HCT116 (cell line): ENCODE measurements at regions not wholly inside any gene's neighbourhood (a gene's known extent, or its start where the extent isn't known, plus 50 kb on each side); places are given as distances from the start of the nearest gene placed in this dataset.
"Not testable (repeated sequence)": the region's sequence is repeated elsewhere in the genome, so short reads cannot be mapped to it uniquely, and the experiment has no call there.

Experiments
- ATAC-seq: fragments of 200-7000 bp; cut with Tn5 transposase; 2 replicates; pipeline ENCODE4 v1.9.1; 2020; ENCODE audit warnings: mild to moderate bottlenecking, moderate library complexity
- BruUV-seq: library from RNA; stranded (reverse); fragments of 400-500 nt; replicated peaks from 2 replicates; lab custom pipeline; 2021; lab: Mats Ljungman, UMichigan
- CTCF ChIA-PET: fragments of 300-600 bp; sonication (Branson Sonifier 250); formaldehyde crosslinking; loops from one replicate; lab custom pipeline; 2021; ENCODE audit warnings: antibody characterized with exemption; lab: Charles Lee
- POLR2A ChIA-PET: fragments of 300-600, 350-600 bp; sonication (Branson Sonifier 250); formaldehyde crosslinking; loops from one replicate; lab custom pipeline; 2021; ENCODE audit warnings: antibody characterized with exemption; lab: Charles Lee
- RAD21 ChIA-PET, 2 experiments: fragments of 300-600 bp; sonication (Branson Sonifier 250); formaldehyde crosslinking; loops; one replicate each; lab custom pipeline; 2023; ENCODE audit warnings: low total read pairs in 2 of 2; ENCODE audit not compliant: uncharacterized antibody in 2 of 2, unreplicated experiment in 2 of 2, low non-redundant PET in 1 of 2; lab: Charles Lee
- DNase-seq: peaks from one replicate; pipeline ENCODE4 v3.0.0-alpha.2; 2010; ENCODE audit warnings: low read depth, low spot score
- H2AFZ ChIP-seq: fragments of 200-600 bp; shearing (Covaris generic), sonication (generic); 2 replicates; pipeline ENCODE4 v1.6.1; 2017; ENCODE audit warnings: low read depth, mixed run types, mixed read lengths, antibody characterized with exemption, low read length; ENCODE audit not compliant: poor library complexity, severe bottlenecking
- H3K27ac ChIP-seq: 2 replicates; pipeline ENCODE4 v1.5.1; 2012; ENCODE audit warnings: low read depth, low read length
- H3K27me3 ChIP-seq: fragments of 200-600 bp; sonication (generic); 2 replicates; pipeline ENCODE4 v1.6.1; 2016; ENCODE audit warnings: mixed run types, low read length, mixed read lengths; ENCODE audit not compliant: insufficient read depth
- H3K36me3 ChIP-seq, 2 experiments: fragments of 200-500 bp in 1 of 2; fragments of 200-600 bp in 1 of 2; sonication (Bioruptor generic) in 1 of 2; sonication (generic) in 1 of 2; 2 replicates each; pipeline versions ENCODE4 v1.5.1 to v1.6.1; 2014 to 2016; ENCODE audit warnings: low read length in 2 of 2, inconsistent platforms in 1 of 2, mixed read lengths in 1 of 2, mixed run types in 1 of 2; ENCODE audit not compliant: insufficient read depth in 2 of 2, control insufficient read depth in 1 of 2
- H3K4me1 ChIP-seq, 2 experiments: fragments of 200-600 bp in 1 of 2; sonication (generic) in 1 of 2; 2 replicates each; pipeline versions ENCODE4 v1.5.1 to v1.6.1; 2012 to 2017; ENCODE audit warnings: low read length in 2 of 2, inconsistent platforms in 1 of 2, mild to moderate bottlenecking in 1 of 2, mixed read lengths in 1 of 2, mixed run types in 1 of 2, moderate library complexity in 1 of 2; ENCODE audit not compliant: insufficient read depth in 2 of 2, control insufficient read depth in 1 of 2
- H3K4me2 ChIP-seq: fragments of 200-600 bp; sonication (generic); 2 replicates; pipeline ENCODE4 v1.6.1; 2017; ENCODE audit warnings: mixed run types, low read length, mixed read lengths
- H3K4me3 ChIP-seq, 2 experiments: fragments of 200-600 bp in 1 of 2; sonication (generic) in 1 of 2; replicated peaks in 1 of 2; 2 replicates each; pipeline ENCODE4 v1.5.1; 2011 to 2016; ENCODE audit warnings: low read length in 2 of 2, control low read depth in 1 of 2, low read depth in 1 of 2, mild to moderate bottlenecking in 1 of 2, mixed read lengths in 1 of 2, mixed run types in 1 of 2
- H3K79me2 ChIP-seq: fragments of 200-600 bp; sonication (generic); 2 replicates; pipeline ENCODE4 v1.6.1; 2017; ENCODE audit warnings: mild to moderate bottlenecking, mixed run types, low read length, moderate library complexity, mixed read lengths; ENCODE audit not compliant: insufficient read depth
- H3K9ac ChIP-seq: fragments of 200-600 bp; sonication (generic); 2 replicates; pipeline ENCODE4 v1.6.1; 2016; ENCODE audit warnings: low read length, mixed read lengths
- H3K9me2 ChIP-seq: fragments of 200-600 bp; sonication (generic), shearing (Covaris generic); 2 replicates; pipeline ENCODE4 v1.6.1; 2017; ENCODE audit warnings: mixed run types, mild to moderate bottlenecking, moderate library complexity; ENCODE audit not compliant: insufficient read depth
- H3K9me3 ChIP-seq, 2 experiments: fragments of 200-500 bp in 1 of 2; fragments of 200-600 bp in 1 of 2; sonication (Bioruptor generic) in 1 of 2; sonication (generic) in 1 of 2; 2 replicates each; pipeline ENCODE4 v1.6.1; 2014 to 2017; ENCODE audit warnings: low read length in 2 of 2, mixed read lengths in 2 of 2, inconsistent platforms in 1 of 2, low read depth in 1 of 2, mild to moderate bottlenecking in 1 of 2, mixed run types in 1 of 2, moderate library complexity in 1 of 2; ENCODE audit not compliant: control insufficient read depth in 1 of 2, insufficient read depth in 1 of 2
- H4K20me1 ChIP-seq: fragments of 200-600 bp; sonication (generic), shearing (Covaris generic); 2 replicates; pipeline ENCODE4 v1.6.1; 2017; ENCODE audit warnings: mixed run types, mild to moderate bottlenecking, moderate library complexity; ENCODE audit not compliant: insufficient read depth
- EGR1 ChIP-seq: IDR thresholded peaks from 2 replicates; pipeline ENCODE4 v1.6.1; 2012; ENCODE audit warnings: low read depth
- EZH2 ChIP-seq: fragments of 200-600 bp; sonication (generic); IDR thresholded peaks from 2 replicates; pipeline ENCODE4 v1.6.1; 2017; ENCODE audit warnings: antibody characterized with exemption, mixed run types
- FOSL1 ChIP-seq: IDR thresholded peaks from 2 replicates; pipeline ENCODE4 v1.6.1; 2012; ENCODE audit warnings: low read depth
- JUND ChIP-seq: IDR thresholded peaks from 2 replicates; pipeline ENCODE4 v1.6.1; 2012
- SIN3A ChIP-seq: IDR thresholded peaks from 2 replicates; pipeline ENCODE4 v1.6.1; 2012; ENCODE audit warnings: low read depth
- SP1 ChIP-seq: IDR thresholded peaks from 2 replicates; pipeline ENCODE4 v1.6.1; 2012; ENCODE audit warnings: low read depth
- SRF ChIP-seq: IDR thresholded peaks from 2 replicates; pipeline ENCODE4 v1.6.1; 2012; ENCODE audit warnings: low read depth
- TCF7L2 ChIP-seq: IDR thresholded peaks from 2 replicates; pipeline ENCODE4 v1.7.0; 2011; ENCODE audit warnings: borderline replicate concordance, inconsistent platforms; ENCODE audit not compliant: insufficient read depth, insufficient read length; ENCODE audit errors: extremely low read depth
- YY1 ChIP-seq: IDR thresholded peaks from 2 replicates; pipeline ENCODE4 v1.6.1; 2011; ENCODE audit warnings: low read length, low read depth, moderate library complexity, mild to moderate bottlenecking; ENCODE audit not compliant: insufficient replicate concordance; ENCODE audit errors: extremely low read depth
- ZFX ChIP-seq: fragments of 450-650 bp; IDR thresholded peaks from 2 replicates; pipeline ENCODE4 v1.6.1; 2017
- intact Hi-C: fragments of 100-400 bp; cut with micrococcal nuclease; formaldehyde crosslinking; loops from 2 replicates; pipeline ENCODE4 v1.10.0; 2022
- TF ChIP-seq, protein P1 (sequence below): IDR thresholded peaks from 2 replicates; pipeline ENCODE4 v1.6.1; 2012
- TF ChIP-seq, protein P2 (sequence below): IDR thresholded peaks from 2 replicates; pipeline ENCODE4 v1.6.1; 2012
- TF ChIP-seq, protein P3 (sequence below): IDR thresholded peaks from 2 replicates; pipeline ENCODE4 v1.6.1; 2011; ENCODE audit warnings: mild to moderate bottlenecking, low read length, moderate library complexity; ENCODE audit not compliant: insufficient replicate concordance; ENCODE audit errors: extremely low read depth

DNA sequence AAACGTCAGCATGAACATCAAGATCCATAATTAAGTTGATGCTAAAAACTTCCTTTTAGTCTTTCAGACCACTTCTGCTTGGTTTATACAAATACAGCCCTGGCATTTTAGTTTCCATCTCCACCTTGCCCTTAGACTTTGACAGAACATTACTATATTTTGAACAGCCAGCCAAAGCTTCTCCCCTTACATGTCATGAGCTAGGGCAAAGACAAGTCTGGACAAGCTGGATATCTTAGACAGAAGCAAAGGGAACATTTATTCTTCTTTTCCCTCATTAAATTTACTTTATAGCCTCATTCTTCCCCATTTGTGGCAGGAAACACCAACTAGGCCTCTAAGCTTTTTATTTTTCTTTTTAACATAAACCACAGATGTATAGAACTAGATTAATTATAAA is 403.3 kb downstream of the SUCLG1 start (continued):
- TF ChIP-seq SIN3A, result no peak
- TF ChIP-seq EGR1, result no peak
- TF ChIP-seq SRF, result no peak
- TF ChIP-seq YY1, result no peak
- TF ChIP-seq, protein P1, sequence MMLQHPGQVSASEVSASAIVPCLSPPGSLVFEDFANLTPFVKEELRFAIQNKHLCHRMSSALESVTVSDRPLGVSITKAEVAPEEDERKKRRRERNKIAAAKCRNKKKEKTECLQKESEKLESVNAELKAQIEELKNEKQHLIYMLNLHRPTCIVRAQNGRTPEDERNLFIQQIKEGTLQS, result no peak
- no peak for TF ChIP-seq ZFX
- no peak for TF ChIP-seq EZH2
- TF ChIP-seq SP1, result no peak
- TF ChIP-seq JUND, result no peak
- no peak for TF ChIP-seq TCF7L2
- TF ChIP-seq, protein P2, sequence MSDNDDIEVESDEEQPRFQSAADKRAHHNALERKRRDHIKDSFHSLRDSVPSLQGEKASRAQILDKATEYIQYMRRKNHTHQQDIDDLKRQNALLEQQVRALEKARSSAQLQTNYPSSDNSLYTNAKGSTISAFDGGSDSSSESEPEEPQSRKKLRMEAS, result no peak
- TF ChIP-seq, protein P3, sequence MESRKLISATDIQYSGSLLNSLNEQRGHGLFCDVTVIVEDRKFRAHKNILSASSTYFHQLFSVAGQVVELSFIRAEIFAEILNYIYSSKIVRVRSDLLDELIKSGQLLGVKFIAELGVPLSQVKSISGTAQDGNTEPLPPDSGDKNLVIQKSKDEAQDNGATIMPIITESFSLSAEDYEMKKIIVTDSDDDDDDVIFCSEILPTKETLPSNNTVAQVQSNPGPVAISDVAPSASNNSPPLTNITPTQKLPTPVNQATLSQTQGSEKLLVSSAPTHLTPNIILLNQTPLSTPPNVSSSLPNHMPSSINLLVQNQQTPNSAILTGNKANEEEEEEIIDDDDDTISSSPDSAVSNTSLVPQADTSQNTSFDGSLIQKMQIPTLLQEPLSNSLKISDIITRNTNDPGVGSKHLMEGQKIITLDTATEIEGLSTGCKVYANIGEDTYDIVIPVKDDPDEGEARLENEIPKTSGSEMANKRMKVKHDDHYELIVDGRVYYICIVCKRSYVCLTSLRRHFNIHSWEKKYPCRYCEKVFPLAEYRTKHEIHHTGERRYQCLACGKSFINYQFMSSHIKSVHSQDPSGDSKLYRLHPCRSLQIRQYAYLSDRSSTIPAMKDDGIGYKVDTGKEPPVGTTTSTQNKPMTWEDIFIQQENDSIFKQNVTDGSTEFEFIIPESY, result no peak
- no peak for TF ChIP-seq FOSL1

DNA sequence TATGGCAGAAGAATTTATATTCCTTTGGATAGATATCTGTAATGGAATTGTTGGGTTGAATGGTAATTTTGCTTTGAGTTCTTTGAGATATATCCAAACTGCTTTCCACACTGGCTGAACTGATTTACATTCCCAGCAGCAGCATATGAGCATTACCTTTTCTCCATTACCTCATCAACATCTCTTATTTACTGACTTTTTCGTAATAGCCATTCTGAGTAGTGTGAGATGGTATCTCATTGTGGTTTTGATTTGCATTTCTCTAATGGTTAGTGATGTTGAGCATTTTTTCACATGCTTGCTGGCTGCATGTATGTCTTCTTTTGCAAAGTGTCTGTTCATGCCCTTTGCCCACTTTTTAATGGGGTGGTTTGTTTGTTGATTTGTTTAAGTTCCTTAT is 404.5 kb downstream of the SUCLG1 start:
- H3K4me2 ChIP-seq, BruUV-seq, H3K9me3 ChIP-seq, H3K27me3 ChIP-seq, CTCF ChIA-PET, H3K9ac ChIP-seq, H3K79me2 ChIP-seq, RAD21 ChIA-PET, H3K9me2 ChIP-seq, POLR2A ChIA-PET, H3K4me1 ChIP-seq, H3K36me3 ChIP-seq, intact Hi-C loops, H4K20me1 ChIP-seq, DNase-seq, ATAC-seq, H3K27ac ChIP-seq, H2AFZ ChIP-seq, H3K4me3 ChIP-seq: not testable (repeated sequence)
